Skin of body (tissue), 1 donor: ENCODE measurements at regions not wholly inside any gene's neighbourhood (a gene's known extent, or its start where the extent isn't known, plus 50 kb on each side); places are given as distances from the start of the nearest gene placed in this dataset.

Experiments
- DNase-seq: peaks from one replicate; lab custom pipeline; 2025; lab: John Stamatoyannopoulos, UW

DNA sequence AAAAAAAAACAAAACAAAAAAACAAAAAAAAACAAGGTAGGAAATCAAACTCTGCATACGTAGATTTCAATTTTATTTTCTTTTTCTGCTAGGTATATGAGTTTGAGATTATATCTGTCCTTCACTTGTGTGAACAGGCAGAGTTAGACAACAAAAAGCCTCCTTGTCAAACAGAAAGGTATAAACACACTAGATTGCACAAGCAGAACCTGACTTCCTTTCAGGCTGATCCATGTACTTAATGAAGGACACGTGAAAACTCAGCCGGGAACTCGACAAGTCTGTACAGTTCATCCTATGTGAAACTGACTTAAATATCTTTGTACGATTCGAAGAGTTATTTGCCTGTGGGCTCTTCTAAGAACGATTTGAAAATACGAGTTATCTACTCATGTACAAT is 254.1 kb downstream of the ARL4A start:
- no peak for DNase-seq

DNA sequence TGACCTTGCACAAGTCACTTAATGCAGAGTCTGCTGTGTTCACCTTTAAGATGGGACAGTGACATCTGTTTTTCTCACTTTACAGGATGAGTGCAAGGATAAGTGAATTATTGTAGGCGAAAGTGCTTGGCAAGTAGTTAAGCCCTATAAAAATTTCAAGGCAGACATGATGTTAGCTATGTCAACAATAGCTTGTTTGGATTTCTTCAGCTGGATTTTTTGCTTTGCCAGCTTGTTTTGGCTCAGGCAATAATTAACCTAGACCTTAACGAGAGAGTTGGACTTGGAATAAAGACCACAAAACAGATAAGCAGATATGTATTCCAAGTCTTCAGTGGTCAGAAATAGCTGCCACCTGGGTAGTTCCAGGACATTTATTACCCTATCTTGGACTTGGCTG is 255.2 kb downstream of the ARL4A start:
- no peak for DNase-seq

DNA sequence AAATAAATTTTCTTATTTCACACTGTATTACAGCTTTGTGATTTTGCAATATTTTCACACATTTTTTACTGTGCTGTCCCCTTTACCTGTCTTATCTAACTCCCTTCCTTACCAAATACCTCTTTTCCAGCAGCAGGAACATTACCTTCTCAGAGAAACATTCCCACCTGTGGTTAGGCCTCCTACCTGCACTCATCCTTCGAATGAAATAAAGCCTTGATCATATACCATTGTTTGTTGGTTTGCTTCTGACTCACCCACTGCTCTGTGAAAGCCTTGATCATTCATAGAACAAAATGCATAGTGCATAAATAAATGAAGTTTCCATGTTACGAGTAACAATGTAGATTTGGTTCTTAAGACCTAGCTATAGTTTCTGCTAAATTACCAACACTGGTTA is 256.3 kb downstream of the ARL4A start:
- DNase-seq, result no peak

DNA sequence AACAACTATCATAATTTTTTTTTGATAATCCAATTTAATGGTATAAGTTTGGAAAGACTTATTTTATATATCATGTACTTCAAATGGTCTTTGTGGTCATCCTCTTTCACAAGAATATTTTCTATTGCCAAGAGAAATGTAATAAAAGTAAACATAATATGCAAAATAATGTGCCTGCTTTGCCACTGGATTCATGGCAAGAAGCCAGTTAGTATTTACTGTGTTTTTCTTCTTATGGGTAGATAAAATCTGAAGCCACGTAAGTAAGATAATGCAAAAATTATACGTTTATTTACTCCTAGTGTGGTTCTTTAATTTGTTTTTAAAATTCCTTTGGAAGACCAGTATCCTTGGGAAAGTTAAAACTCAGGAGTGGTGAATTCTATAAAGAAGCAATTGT is 258.5 kb downstream of the ARL4A start:
- no peak for DNase-seq

DNA sequence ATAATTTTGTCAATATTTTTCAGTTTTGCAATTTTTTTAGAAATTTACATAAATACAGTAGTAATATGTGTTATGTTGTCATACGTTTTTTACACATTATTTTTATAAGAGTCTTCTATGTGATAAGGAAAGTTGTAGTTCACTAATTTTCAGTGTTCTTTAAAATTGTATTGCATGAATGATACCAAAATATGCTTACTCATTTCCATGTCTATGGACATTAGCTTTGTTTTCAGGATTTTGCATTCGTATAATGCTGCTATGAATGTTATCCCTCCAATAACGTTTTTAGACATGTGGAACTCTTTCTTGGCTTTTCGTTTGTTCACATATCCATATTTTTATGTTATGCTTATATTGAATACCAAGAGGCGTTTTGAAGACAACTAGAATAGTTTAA is 260.0 kb downstream of the ARL4A start:
- DNase-seq, result no peak

DNA sequence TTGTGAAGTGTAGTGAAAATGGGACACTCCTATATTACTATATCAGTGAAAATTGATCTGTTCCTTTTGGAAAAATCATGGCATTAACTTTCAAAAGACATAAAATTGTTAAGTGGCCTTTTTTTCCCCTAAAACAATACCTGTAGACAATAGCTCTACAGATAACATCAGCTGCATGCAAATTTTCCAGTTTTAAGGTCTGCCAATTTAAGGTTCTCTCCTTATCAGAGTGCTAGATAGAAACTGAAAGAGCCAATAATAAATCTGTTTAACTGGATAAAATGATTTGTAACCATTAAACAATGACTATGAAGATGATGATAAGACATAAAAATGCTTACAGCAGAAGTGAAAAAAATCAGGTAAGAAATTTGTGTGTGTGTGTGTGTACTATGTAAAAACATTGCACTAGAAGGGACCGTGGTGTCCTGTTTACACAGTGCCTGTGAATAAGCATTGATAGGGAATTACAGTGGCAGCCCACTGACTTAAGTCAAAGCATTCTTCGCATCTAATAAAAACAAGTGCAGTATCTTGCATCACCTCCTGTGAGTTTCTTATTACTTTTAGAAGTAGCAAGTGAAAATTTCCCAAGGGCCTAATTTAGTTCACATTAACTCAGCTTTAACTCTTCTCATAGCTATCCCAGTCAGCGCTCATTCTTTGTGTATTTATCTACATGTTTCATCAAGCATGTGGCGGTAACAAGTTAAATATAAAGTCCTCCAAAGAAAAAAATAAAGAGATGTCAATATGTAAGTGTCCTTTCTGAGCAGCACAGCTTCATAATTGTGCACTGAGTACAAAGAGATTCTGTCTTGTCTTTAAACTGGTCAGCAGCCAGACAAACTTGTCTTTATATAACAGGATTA is 261.9 kb downstream of the ARL4A start:
- DNase-seq, result no peak

DNA sequence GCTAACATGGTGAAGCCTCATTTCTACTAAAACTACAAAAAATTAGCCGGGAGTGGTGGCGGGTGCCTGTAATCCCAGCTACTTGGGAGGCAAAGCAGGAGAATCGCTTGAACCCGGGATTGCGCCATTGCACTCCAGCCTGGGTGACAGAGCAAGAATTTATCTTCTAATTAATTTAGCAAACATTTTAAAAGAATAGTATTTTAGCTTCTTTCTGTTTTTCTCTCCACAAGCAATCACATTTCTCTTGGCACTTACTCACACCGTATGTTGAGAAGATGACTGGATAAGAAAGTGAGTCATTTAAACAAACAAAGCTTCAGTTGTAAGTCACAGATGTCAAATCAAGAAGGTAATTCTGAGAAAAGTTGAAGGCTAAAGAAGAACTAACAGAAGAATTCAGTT is 264.0 kb downstream of the ARL4A start:
- DNase-seq, result no peak

DNA sequence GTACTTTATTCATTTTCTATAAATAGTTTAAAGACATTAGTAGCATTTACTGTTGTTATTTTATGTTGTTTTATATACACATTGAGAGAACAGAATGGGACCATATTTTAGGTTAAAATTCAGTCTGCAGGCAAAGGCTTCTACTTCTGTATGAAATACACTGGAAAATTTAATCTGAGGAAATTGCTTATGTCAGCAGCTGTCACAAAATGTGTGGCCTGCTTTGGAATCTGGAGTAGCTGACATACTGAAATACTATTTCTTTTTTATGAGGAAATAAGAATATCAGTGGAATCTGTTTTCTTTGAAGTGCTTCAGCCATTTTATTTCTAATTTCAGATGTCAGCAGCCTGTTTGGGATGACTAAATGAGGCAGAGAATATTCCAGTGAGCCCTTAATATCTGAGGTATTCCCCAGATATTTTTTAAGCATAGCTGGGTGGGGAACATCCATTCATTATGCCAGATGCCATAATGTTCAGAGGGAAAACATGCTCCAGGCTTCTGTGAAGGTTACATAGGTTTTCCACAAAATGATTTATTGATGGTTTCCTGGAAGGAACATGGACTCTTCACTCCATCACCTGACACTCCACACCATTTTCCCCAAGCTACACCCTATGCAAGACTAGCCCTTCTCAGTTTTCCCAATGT is 267.1 kb downstream of the ARL4A start:
- no peak for DNase-seq

DNA sequence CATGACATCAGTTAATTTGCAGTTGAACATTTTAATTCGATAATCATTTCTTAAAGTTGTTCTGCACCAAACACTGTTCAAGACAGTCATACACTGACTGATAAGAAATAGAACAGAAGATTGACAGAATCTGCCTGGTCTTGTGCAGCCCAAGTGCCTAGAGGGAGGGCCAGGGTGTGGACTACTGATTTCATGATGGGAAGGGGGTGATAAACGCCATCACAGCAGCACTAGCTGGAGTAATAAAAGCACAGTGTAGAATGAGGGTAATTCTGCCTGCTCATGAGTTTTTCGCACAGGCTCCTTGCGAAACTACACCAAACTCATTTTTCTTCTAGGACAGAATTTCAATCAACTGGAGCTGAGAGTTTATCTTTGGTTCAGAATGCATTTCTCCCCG is 270.1 kb downstream of the ARL4A start:
- no peak for DNase-seq

DNA sequence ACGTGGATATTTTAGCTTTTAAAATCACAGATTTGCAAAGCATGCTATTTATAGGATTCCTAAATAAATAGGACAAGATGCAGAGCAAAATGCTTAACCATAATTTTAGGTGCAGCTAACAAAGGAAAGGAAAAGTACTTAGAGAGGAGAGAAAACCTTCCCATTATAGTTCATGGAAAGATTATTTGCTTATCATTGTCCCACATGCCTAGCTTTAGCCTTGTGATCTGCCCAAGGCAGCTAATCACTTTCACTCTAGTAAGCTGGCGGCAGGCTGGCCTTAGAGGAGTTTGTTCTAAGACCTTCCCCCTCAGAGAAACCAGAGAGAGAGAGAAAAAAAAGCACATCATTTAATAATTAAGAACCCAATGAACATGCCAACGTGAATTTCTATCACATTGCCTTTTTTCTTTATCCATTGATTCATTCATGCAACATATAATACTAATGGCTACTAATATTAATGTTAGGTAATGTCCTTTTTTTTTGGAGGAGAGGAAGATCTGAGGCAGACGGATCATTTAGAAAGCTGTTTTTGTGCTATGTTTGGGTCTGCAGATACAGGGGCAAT is 274.6 kb downstream of the ARL4A start:
- no peak for DNase-seq

DNA sequence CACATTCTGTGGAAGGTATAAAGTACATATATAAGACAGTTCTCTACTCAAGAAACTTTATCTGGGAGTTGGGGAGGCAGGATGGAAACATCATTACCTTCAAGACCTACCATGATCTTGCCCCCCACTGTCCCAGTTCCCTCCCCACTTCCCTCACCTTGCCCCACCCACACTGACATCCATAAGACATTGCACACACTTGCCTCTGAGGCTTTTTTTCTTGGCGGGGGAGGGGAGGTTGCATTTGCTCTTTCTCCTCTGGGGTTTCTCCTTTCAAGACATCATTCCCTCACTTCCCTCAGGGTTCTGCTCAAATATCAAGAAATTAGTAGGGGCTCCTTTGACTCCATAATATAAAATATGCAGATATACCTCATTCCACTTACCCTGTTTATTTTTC is 276.0 kb downstream of the ARL4A start:
- DNase-seq, result no peak

DNA sequence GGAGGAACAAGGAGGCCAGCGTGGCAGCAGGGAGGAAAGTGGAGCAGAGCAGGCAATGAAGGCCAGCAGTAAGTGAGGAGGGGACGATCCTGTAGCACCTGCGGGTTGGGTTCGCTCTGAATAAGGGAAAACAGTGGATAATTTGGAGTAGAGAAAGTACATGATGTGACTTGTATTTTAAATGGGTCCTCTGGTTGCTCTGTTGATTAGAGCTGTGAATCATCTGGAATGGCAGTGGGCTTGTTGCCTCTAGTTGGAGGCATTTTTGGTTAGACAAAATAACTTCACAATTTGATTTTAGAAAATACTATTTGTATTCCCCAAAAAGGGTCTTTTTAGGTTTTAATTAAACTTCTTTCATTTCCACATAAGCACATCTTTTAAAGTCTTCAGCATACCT is 277.4 kb downstream of the ARL4A start:
- DNase-seq, result no peak

DNA sequence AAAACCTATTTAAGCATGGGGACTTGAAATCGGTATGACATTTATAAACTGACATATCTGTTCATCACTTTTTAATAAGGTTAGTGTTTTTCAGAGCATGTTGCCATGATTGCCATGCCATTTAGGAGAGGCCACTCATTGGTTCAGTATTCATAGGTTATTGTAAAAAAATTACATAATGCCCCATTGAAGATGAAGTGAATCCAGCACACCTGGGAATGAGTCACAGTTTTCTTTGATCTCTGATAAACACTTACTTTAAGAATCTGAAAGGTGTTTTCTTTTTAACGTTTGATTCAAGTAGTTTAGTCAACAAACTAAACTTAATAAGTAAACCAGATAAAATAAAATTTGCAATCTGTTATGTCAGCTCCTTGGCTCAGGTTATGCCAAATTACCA is 278.3 kb downstream of the ARL4A start:
- DNase-seq, result no peak

DNA sequence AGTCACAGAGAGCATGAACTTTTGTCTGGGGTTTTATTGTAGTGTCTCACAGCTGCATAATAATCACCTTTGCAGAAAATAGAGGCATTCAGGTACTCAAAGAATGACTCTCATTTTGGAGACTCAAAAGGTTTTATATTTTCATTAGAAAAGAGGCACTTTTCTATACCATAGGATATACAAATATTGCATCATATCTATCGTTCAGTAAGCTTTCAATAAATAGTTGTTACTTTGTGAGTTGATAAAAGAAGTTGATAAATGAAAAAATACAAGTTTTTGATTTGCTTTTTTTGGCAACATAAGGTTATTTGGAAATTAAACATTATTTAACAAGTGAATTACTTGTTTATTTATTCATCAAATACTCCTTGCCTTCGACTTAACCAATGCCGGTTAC is 279.9 kb downstream of the ARL4A start:
- DNase-seq, result no peak

DNA sequence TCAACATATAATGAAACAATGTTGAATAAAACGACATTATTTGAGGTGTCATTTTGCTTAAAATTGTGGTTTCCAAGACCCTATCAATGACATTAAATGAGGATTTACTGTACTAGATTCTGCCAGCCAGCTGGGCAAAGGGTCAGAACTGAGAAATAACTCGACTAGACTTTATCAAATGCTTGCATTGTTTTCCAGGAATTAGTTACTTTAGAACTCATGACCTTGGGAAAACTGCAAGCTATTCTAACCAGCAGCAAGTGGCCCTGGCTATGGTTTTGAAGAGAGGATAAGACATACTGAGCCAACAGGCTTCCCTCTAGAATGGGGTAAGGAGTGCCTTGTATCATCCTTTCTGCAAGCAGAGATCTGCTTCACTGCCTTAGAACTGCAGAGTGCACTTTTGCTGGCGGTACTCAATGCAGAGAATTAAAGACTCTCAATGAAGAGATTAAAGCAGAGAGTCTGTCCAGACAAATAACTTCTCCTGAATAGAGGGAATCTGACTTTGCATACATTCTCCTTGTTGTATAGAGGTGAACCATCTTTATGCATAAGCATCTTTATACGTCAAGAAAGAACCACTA is 281.5 kb downstream of the ARL4A start:
- DNase-seq, result no peak

DNA sequence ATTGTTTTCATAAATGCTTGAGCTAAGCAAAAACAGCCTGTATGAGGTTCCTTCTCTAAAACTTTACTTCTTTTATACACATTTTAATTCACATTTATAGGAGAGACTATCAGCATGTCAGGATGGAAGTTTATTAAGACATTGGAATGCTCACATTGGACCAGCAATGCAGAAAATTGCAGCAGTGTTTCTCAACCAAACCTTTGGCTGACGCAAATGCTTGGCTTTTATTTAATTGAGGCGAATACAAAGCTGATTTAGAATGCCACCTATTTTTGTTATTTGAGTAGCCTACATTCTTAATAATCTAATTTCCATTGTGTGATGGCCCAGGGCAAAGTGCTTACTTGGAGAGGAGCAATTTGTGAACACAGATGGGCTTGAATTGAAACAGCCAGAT is 283.2 kb downstream of the ARL4A start:
- no peak for DNase-seq

DNA sequence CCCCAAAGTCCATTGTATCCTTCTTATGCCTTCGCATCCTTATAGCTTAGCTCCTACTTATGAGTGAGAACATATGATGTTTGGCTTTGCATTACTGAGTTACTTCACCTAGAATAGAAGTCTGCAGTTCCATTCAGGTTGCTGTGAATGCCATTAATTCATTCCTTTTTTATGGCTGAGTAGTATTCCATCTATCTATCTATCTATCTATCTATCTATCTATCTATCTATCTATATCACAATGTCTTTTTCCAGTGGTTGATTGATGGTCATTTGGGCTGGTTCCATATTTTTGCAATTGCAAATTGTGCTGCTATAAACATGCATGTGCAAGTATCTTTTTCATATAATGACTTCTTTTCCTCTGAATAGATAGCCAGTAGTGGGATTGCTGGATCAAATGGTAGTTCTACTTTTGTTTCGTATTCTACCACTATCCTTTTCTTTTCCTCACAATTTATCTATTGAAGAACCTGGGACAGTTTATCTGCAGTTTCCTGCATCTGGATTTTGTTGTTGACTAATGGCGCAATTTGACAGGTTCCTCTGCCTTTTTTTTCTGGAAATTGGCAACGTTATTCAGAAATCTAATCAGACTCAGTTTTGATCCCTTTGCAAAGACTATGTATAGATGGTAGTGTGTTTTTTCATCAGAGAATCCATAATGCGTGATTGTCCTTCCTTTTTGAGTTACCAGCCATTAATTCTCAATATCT is 287.2 kb downstream of the ARL4A start:
- DNase-seq, result no peak

DNA sequence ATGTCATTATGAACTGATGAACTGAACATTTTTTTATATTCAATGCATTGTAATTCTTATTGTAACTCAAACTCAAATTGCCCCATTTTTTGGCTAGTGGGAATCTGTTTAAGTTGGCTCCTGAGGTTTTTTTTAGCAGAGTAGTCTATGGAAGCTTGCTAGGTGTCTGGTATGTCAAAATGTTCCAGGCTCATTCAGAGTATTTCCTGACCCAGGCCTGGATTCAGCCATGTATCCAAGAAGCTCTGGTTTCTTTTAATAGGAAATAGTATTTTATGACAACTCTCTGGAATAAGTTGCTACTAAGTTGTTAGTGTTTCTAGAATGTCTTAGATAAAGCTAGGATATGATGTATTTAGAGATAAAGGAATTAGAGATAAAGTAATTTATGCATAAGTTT is 288.0 kb downstream of the ARL4A start:
- no peak for DNase-seq

DNA sequence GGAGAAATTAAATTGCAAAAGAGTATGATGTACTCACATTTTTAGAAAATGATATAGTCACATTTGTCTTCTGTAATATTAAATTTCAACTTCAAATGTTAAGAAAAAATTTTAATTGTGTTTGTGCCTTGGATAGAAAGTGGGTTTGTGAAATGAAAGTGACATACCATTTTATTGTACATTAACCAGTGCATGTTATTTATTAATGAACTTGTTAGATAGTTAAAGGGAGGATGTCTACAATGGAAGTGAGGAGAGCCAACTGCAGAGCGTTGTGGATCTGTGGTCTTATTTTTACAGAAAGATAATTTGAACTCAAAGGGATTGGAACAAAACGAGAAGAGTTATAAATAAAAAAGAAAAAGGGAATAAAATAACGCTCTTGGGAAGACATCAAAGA is 291.7 kb downstream of the ARL4A start:
- DNase-seq, result no peak

DNA sequence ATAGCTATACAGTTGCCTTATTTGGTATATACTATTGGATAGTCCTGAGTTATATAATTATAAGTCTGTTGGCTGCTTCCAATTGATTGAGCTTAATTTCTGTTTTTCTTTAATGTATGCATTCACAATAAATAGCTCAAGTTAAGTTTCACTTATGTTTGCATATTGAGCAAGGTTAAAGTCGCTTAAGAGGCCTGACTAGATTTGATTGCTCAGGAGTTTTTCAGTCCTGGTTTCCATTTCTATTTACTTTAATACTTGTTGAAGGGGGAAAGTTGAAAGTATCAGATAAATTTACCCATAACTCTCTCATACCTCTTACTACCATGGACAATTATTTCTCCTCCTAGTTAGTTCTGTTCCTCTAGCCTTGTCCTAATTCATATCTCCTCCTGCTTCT is 294.7 kb downstream of the ARL4A start:
- DNase-seq, result no peak

DNA sequence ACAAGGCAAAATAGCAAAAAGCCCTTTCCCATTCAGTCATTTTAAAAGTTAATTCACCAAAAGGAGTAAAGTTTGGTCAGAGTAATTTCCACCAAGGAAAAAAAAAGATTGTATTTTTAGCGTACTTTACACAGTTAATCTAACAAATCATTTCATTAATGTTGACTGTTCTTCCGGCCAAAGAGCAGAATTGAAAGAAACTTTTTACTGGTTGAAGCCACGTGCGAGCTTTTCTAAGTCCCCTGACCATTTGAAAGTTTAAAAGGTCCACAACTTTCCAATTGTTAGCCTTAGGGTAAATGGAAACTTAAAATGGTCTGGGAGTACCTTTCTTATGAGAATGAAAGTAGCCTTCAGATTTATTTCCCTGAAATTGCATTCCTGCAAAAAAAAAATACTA is 296.7 kb downstream of the ARL4A start:
- no peak for DNase-seq

DNA sequence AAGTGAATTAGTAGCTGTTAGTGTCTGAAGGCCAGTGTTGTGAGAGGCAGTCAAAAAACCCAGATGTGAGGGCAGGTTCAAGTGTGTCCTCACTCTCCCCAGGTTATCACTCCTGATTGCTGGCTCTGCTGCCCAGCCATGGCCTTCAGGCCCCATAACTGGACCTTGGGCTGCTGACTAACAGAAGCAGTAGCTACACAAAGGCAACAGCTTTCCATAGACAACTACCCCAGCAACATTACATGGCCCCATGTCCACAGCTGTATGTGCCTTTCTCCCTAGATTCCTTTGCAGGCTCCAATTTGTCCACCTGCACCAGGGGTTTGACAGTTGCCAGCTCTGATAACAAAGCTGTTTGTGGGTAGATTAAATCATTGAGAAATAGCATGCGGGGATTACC is 297.8 kb downstream of the ARL4A start:
- DNase-seq, result no peak
